ENCODE measurements at regions not wholly inside any gene's neighbourhood (a gene's known extent, or its start where the extent isn't known, plus 50 kb on each side); places are given as distances from the start of the nearest gene placed in this dataset.

GRCh38 chr4:164212714-164213113 lies 541.2 kb upstream of the SMIM31 start:
- Histone ChIP-seq H3K23me2 (ENCODE audit: insufficient read length, low read depth, low read length, poor library complexity, severe bottlenecking) (no peaks in the 10 kb centered on the region), H3K27ac (ENCODE audit: insufficient read length, low read depth, low read length) (no peak overlapping the region), H2BK120ac (ENCODE audit: low read depth, low read length, poor library complexity, severe bottlenecking) (no peak overlapping the region), H2BK5ac (ENCODE audit: insufficient read length, low read length) (no peak overlapping the region), H3K79me1 (ENCODE audit: insufficient read depth, low read depth, low read length, poor library complexity, severe bottlenecking) (no peaks in the 10 kb centered on the region), H3K14ac (ENCODE audit: insufficient read depth, low read length) (no peak overlapping the region), H3K9me3 (ENCODE audit: control insufficient read depth, low read depth, low read length) (no peaks in the 10 kb centered on the region), H2AFZ (ENCODE audit: low read length) (no peak overlapping the region), H3K4ac (ENCODE audit: low read depth, low read length) (no peak overlapping the region), H3K56ac (ENCODE audit: insufficient read length, low read depth, low read length) (no peak overlapping the region), H2BK12ac (ENCODE audit: insufficient read length, low read depth, low read length) (no peak overlapping the region), H4K91ac (ENCODE audit: insufficient read length, low read depth, low read length) (no peak overlapping the region), H2BK15ac (ENCODE audit: low read depth, low read length) (no peak overlapping the region), H3T11ph (ENCODE audit: low read length) (no peak overlapping the region), H3K18ac (ENCODE audit: insufficient read length, low read depth, low read length) (no peak overlapping the region), H4K8ac (replicated peaks; ENCODE audit: insufficient read length, low read depth, low read length) (no peak overlapping the region), H3K79me2 (ENCODE audit: insufficient read depth, low read length) (no peaks in the 10 kb centered on the region), H2AK5ac (ENCODE audit: insufficient read length, low read length) (no peak overlapping the region), H3K27me3 (ENCODE audit: insufficient read depth, low read length) (no peaks in the 10 kb centered on the region), H3K23ac (ENCODE audit: insufficient read length, low read depth, low read length) (no peak overlapping the region), H3K4me2 (ENCODE audit: insufficient read depth, insufficient read length, low read length) (no peak overlapping the region), H3K4me1 (ENCODE audit: insufficient read depth, low read length) (no peaks in the 10 kb centered on the region), H3K9ac (ENCODE audit: extremely low read depth, insufficient read length, low read length) (no peak overlapping the region), H4K5ac (ENCODE audit: insufficient read length, low read depth, low read length) (no peak overlapping the region), H2BK20ac (ENCODE audit: low read depth, low read length, poor library complexity, severe bottlenecking) (no peak overlapping the region), H4K20me1 (ENCODE audit: control insufficient read depth, insufficient read depth, insufficient read length) (no peaks in the 10 kb centered on the region)
- TF ChIP-seq CTCF (conservative IDR thresholded peaks at IDR 0.05), result no peak
- WGBS (ENCODE audit: extremely low coverage, insufficient read length, low lambda C conversion rate), result no CpG with 5 or more reads among the region's 2 CpGs
- no peaks in the 10 kb centered on the region for H3K9me3 Mint-ChIP-seq
- no peak for DNase-seq
- no peaks in the 10 kb centered on the region for H3K27me3 Mint-ChIP-seq (ENCODE audit: low read depth)
- H3K27ac Mint-ChIP-seq, result no peak overlapping the region
- H3K36me3 Mint-ChIP-seq (ENCODE audit: insufficient read depth in 1 of 3, low read depth in 3 of 3), result no peaks in the 10 kb centered on the region
- H3K4me3 Mint-ChIP-seq, result no peak overlapping the region
- peaks cover 7% of the 10 kb centered on the region in 2 experiments for H3K4me1 Mint-ChIP-seq
